Smooth muscle cell (in vitro differentiated cells): ENCODE measurements at regions not wholly inside any gene's neighbourhood (a gene's known extent, or its start where the extent isn't known, plus 50 kb on each side); places are given as distances from the start of the nearest gene placed in this dataset.

Source experiments
- DNase-seq: peaks from one replicate; lab custom pipeline; 2025; ENCODE audit not compliant: unreplicated experiment; lab: John Stamatoyannopoulos, UW
- H2AFZ ChIP-seq: fragments of 200-600 bp; sonication (generic); 2 replicates; pipeline ENCODE4 v1.6.0; 2016; ENCODE audit warnings: antibody characterized with exemption, low read depth, mild to moderate bottlenecking
- H3F3A ChIP-seq: fragments of 200-600 bp; sonication (generic); 2 replicates; pipeline ENCODE4 v1.6.0; 2017; ENCODE audit warnings: antibody characterized with exemption, low read depth
- H3K27ac ChIP-seq: fragments of 200-600 bp; sonication (generic); 2 replicates; pipeline ENCODE4 v1.5.1; 2016; ENCODE audit warnings: low read depth, mild to moderate bottlenecking
- H3K27me3 ChIP-seq: fragments of 200-600 bp; sonication (generic); 2 replicates; pipeline ENCODE4 v1.6.1; 2016; ENCODE audit warnings: low read depth, mild to moderate bottlenecking
- H3K36me3 ChIP-seq: fragments of 200-600 bp; sonication (generic); 2 replicates; pipeline ENCODE4 v1.5.1; 2016; ENCODE audit warnings: low read depth
- H3K4me1 ChIP-seq: fragments of 200-600 bp; sonication (generic); 2 replicates; pipeline ENCODE4 v1.5.1; 2016; ENCODE audit warnings: low read depth
- H3K4me2 ChIP-seq: fragments of 200-600 bp; sonication (generic); 2 replicates; pipeline ENCODE4 v1.6.0; 2016; ENCODE audit warnings: mild to moderate bottlenecking
- H3K4me3 ChIP-seq: fragments of 200-600 bp; sonication (generic); 2 replicates; pipeline ENCODE4 v1.5.1; 2016; ENCODE audit warnings: mild to moderate bottlenecking
- H3K79me2 ChIP-seq: fragments of 200-600 bp; sonication (generic); 2 replicates; pipeline ENCODE4 v1.6.0; 2016; ENCODE audit warnings: low read depth, mild to moderate bottlenecking
- H3K9ac ChIP-seq: fragments of 200-600 bp; sonication (generic); 2 replicates; pipeline ENCODE4 v1.6.0; 2016; ENCODE audit warnings: low read depth
- H3K9me3 ChIP-seq: fragments of 200-600 bp; sonication (generic); replicated peaks from 2 replicates; pipeline ENCODE4 v1.5.1; 2016; ENCODE audit warnings: low read depth
- H4K20me1 ChIP-seq: fragments of 200-600 bp; sonication (generic); 2 replicates; pipeline ENCODE4 v1.6.0; 2016; ENCODE audit warnings: low read depth
- WGBS: methylation state at CpG from one replicate; pipeline ENCODE4 v1.1.7; 2016; ENCODE audit warnings: low lambda C conversion rate; 5-methylcytosine and 5-hydroxymethylcytosine counted together
- TF ChIP-seq, protein P1 (sequence below): fragments of 200-600 bp; sonication (generic); IDR thresholded peaks from 2 replicates; pipeline ENCODE4 v1.5.1; 2017; ENCODE audit warnings: borderline replicate concordance, mild to moderate bottlenecking, antibody characterized with exemption; ENCODE audit not compliant: insufficient read depth, poor library complexity, severe bottlenecking

DNA sequence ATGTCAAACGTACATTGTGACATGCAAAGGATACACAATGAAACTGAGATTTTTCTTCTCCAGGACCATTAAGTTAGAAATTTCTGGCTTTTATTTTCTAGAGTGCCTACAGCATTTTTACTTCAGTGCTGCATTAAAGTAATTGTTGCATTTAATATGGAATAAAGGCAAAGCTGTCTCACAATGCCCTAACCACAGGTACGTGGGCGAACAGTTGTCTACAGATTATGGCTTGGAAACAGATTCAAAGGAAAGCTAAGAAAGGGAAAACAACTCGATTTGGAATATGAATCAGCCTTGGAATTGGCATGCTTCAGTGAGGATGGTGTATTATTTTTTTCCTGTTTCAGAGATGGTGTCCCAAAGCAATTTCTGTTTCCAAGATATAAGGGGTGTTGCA is 79.1 kb upstream of the TUSC7 start:
- Histone ChIP-seq H3K9me3 (peaks cover 2% of the 10 kb centered on the region), H3K4me3 (no peak overlapping the region), H4K20me1 (no peaks in the 10 kb centered on the region), H3K79me2 (no peaks in the 10 kb centered on the region), H3K4me2 (no peak overlapping the region), H3F3A (no peaks in the 10 kb centered on the region), H3K27me3 (no peaks in the 10 kb centered on the region), H3K36me3 (no peaks in the 10 kb centered on the region), H2AFZ (no peak overlapping the region), H3K4me1 (no peaks in the 10 kb centered on the region), H3K9ac (no peak overlapping the region), H3K27ac (no peak overlapping the region)
- no peak for DNase-seq
- TF ChIP-seq, protein P1, sequence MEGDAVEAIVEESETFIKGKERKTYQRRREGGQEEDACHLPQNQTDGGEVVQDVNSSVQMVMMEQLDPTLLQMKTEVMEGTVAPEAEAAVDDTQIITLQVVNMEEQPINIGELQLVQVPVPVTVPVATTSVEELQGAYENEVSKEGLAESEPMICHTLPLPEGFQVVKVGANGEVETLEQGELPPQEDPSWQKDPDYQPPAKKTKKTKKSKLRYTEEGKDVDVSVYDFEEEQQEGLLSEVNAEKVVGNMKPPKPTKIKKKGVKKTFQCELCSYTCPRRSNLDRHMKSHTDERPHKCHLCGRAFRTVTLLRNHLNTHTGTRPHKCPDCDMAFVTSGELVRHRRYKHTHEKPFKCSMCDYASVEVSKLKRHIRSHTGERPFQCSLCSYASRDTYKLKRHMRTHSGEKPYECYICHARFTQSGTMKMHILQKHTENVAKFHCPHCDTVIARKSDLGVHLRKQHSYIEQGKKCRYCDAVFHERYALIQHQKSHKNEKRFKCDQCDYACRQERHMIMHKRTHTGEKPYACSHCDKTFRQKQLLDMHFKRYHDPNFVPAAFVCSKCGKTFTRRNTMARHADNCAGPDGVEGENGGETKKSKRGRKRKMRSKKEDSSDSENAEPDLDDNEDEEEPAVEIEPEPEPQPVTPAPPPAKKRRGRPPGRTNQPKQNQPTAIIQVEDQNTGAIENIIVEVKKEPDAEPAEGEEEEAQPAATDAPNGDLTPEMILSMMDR: no peak
- 85% methylated on average over 4 of the region's 4 CpGs for WGBS

DNA sequence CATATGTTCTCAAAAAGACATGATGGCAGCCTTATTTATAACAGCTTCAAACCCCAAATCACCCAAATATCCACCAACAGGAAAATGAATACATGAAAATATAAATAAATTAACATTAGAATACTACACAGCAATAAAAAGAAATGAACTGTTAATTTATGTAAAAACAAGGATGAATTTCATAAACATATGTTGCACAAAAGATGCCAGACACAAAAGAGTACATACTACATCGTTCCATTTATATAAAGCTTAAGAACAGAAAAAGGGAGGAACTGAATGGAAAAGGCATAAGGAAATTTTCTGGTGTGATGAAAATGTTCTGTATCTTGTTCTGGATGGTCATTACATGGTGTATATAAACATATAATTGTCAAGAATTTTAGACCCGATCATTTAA is 69.9 kb upstream of the TUSC7 start:
- Histone ChIP-seq H3K79me2 (no peaks in the 10 kb centered on the region), H3K36me3 (no peaks in the 10 kb centered on the region), H4K20me1 (no peaks in the 10 kb centered on the region), H3K4me3 (no peak overlapping the region), H3K9ac (no peak overlapping the region), H3K4me2 (no peak overlapping the region), H2AFZ (no peak overlapping the region), H3K27ac (no peak overlapping the region), H3F3A (no peaks in the 10 kb centered on the region), H3K9me3 (no peaks in the 10 kb centered on the region), H3K27me3 (no peaks in the 10 kb centered on the region), H3K4me1 (no peaks in the 10 kb centered on the region)
- DNase-seq: no peak
- TF ChIP-seq, protein P1: no peak
- WGBS: 91% methylated on average over 2 of the region's 2 CpGs

GRCh38 chr3:116640109-116640508 is 69.5 kb upstream of the TUSC7 start:
- no peak overlapping the region for H3K4me2 ChIP-seq
- no peak overlapping the region for H2AFZ ChIP-seq
- H3F3A ChIP-seq: no peaks in the 10 kb centered on the region
- H3K4me3 ChIP-seq: no peak overlapping the region
- no peaks in the 10 kb centered on the region for H3K27me3 ChIP-seq
- no peaks in the 10 kb centered on the region for H3K36me3 ChIP-seq
- WGBS: 92% methylated on average over 3 of the region's 3 CpGs
- H4K20me1 ChIP-seq: no peaks in the 10 kb centered on the region
- H3K27ac ChIP-seq: no peak overlapping the region
- H3K79me2 ChIP-seq: no peaks in the 10 kb centered on the region
- DNase-seq: no peak
- H3K4me1 ChIP-seq: no peaks in the 10 kb centered on the region
- no peak overlapping the region for H3K9ac ChIP-seq
- no peaks in the 10 kb centered on the region for H3K9me3 ChIP-seq
- TF ChIP-seq, protein P1: no peak

DNA sequence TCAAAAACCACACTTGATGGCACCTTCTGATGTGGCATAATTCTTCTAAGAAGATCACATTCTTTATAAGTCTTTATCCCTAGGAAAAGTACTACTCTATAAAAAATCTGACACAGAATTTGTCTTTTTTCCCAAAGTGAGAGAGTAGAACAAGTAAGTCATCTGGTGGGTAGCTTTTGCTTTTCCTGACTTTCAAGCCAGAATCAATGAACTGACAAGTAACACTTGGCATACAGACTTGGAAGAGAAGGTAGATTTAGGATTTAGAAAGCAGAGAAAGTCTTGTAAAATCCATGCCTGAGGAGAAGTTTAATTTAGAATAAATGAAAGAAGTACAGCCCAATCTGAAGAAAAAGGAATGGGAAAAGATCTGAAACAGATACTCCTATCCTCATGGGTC is 66.6 kb upstream of the TUSC7 start:
- H4K20me1 ChIP-seq: no peaks in the 10 kb centered on the region
- H3K4me3 ChIP-seq: no peak overlapping the region
- H3K4me2 ChIP-seq: no peak overlapping the region
- H3K9me3 ChIP-seq: no peaks in the 10 kb centered on the region
- no peak overlapping the region for H3K9ac ChIP-seq
- no peaks in the 10 kb centered on the region for H3K4me1 ChIP-seq
- no peaks in the 10 kb centered on the region for H3K36me3 ChIP-seq
- no peak for DNase-seq
- no peaks in the 10 kb centered on the region for H3F3A ChIP-seq
- TF ChIP-seq, protein P1: no peak
- no peaks in the 10 kb centered on the region for H3K27me3 ChIP-seq
- H3K27ac ChIP-seq: no peak overlapping the region
- H3K79me2 ChIP-seq: no peaks in the 10 kb centered on the region
- H2AFZ ChIP-seq: no peak overlapping the region
